ENCODE measurements at regions not wholly inside any gene's neighbourhood (a gene's known extent, or its start where the extent isn't known, plus 50 kb on each side); places are given as distances from the start of the nearest gene placed in this dataset.

DNA sequence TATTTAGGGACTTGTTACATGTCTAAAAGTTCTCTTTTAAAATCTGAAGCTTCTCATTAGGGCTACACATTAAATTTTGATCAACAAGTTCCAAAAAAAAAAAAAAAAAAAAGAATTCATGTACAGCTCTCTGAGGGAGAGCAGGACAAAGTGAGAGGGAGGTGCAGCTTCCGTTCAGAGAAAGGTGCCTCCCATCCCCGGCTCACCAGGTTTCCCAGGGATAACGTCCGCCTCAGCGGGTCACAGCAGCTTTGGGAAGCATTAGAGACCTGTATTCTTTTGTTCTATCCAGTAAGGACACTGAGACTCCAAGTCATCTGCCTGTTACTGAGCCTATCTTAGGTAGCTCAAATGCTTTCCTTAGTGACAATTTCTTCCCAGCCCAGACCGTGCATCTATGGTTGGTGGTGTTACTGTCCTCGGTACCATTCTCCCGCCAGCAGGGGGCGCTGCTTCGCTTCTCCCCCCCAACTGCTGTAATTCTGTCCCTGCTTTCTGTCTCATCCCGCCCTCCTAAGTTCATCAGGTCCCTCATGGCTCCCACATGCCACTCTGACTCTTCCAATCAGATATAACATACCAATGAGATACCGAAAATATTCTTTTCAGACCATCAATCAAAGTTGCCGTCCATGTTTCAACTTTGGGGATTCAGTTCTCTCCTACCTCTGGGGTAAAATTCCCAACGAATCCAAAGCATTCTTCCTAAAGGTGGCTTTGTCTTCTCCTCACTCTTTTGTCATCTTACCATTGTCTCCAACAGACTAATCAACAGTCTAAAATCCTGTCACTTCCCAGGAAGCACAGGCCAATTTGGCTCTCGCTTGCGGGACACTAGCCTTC is 466.5 kb downstream of the METTL4 start:
- no peak overlapping the region for H3K27ac ChIP-seq (ENCODE audit: low read length)

DNA sequence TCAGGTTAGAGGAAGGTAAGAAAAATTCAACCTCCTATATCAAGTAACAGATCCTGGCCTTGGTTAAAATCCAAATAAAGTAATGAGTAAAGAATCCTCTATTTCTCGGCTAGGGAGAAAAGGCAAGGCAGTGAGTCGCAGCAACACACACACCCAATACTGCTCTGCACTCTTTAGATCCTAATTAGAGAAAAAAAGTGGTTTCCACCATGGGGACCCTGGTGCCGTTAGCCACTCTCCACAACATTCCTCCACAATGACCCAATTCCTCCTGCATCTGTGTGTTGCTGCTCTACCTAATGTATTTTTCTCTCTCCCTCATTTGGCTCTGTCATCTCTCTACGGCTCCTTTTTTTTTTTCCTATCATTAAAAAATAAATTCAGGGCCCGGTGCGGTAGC is 462.7 kb downstream of the METTL4 start:
- H3K9me3 ChIP-seq (ENCODE audit: control insufficient read depth, low read depth, low read length): no peaks in the 10 kb centered on the region

More for the DNA sequence above, 466.5 kb downstream of the METTL4 start:
- Histone ChIP-seq H3K4me1 (ENCODE audit: control insufficient read depth, low read depth, low read length) (no peaks in the 10 kb centered on the region), H3K4me3 (ENCODE audit: low read length) (no peak overlapping the region), H3K27me3 (ENCODE audit: control insufficient read depth, insufficient read depth, low read length) (no peaks in the 10 kb centered on the region), H3K9me3 (ENCODE audit: control insufficient read depth, low read depth, low read length) (no peaks in the 10 kb centered on the region), H3K9ac (ENCODE audit: low read length) (no peak overlapping the region), H3K36me3 (ENCODE audit: control insufficient read depth, low read depth, low read length) (no peaks in the 10 kb centered on the region)

DNA sequence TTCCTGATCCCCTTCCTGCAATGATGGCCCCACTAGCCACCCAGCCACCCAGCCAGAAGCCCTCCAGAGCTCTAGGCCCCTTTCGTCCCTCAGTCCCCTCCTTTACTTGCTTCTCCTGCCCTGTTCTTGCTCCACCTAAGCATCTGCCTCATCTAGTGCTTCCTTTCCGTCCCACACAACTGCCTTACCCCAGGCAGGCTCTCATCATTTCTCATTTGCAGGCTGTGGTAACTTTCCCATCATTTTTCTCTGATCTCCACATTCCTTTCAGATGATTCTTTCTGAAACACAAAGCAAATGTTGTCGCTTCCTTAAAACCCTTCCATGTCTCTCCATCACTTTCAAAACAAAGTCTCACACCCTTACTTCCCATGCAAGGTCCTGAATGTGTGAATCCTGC is 459.8 kb downstream of the METTL4 start:
- no peaks in the 10 kb centered on the region for H3K27me3 ChIP-seq (ENCODE audit: control insufficient read depth, insufficient read depth, low read length)
- H3K4me3 ChIP-seq (ENCODE audit: low read length): no peak overlapping the region
- H3K4me1 ChIP-seq (ENCODE audit: control insufficient read depth, low read depth, low read length): peaks cover 10% of the 10 kb centered on the region
- no peaks in the 10 kb centered on the region for H3K36me3 ChIP-seq (ENCODE audit: control insufficient read depth, low read depth, low read length)
- H3K27ac ChIP-seq (ENCODE audit: low read length): no peak overlapping the region
- H3K9me3 ChIP-seq (ENCODE audit: control insufficient read depth, low read depth, low read length): no peaks in the 10 kb centered on the region
- H3K9ac ChIP-seq (ENCODE audit: low read length): no peak overlapping the region

More for the DNA sequence above, 462.7 kb downstream of the METTL4 start:
- Histone ChIP-seq H3K27ac (ENCODE audit: low read length) (no peak overlapping the region), H3K9ac (ENCODE audit: low read length) (no peak overlapping the region), H3K4me1 (ENCODE audit: control insufficient read depth, low read depth, low read length) (no peaks in the 10 kb centered on the region), H3K4me3 (ENCODE audit: low read length) (no peak overlapping the region), H3K27me3 (ENCODE audit: control insufficient read depth, insufficient read depth, low read length) (no peaks in the 10 kb centered on the region), H3K36me3 (ENCODE audit: control insufficient read depth, low read depth, low read length) (no peaks in the 10 kb centered on the region)

DNA sequence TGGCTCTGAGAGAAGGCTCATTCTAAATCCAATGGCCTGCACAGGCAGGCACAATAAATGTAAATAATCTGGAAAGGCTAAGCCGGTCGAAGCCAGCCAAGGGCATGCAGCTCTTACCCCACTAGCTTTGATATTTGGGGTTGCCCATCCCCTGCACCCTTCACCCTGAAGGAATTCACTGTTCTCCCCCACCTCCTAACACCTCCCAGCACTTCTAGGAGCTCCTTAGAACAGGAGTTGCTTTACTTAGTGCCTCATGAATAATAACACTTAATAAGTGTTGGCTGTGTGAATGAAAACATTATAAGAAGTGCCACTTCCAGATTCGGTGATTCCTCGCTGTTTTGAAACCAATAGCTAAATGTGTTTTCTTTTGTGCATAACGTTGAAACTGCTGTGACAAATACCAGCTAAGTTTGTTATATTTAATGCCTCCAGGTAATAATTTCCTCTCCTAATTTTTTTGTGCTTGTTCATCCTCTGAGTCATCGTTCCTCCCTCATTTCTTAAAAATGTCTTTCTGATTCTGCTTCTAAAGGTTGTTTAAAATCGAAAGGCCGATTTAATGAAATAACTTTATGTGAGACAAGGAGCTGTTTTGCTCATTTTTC is 458.8 kb downstream of the METTL4 start:
- no peaks in the 10 kb centered on the region for H3K9me3 ChIP-seq (ENCODE audit: control insufficient read depth, low read depth, low read length)
- H3K4me3 ChIP-seq (ENCODE audit: low read length): no peak overlapping the region
- H3K9ac ChIP-seq (ENCODE audit: low read length): no peak overlapping the region
- H3K27me3 ChIP-seq (ENCODE audit: control insufficient read depth, insufficient read depth, low read length): no peaks in the 10 kb centered on the region
- H3K4me1 ChIP-seq (ENCODE audit: control insufficient read depth, low read depth, low read length): peaks cover 10% of the 10 kb centered on the region
- H3K36me3 ChIP-seq (ENCODE audit: control insufficient read depth, low read depth, low read length): no peaks in the 10 kb centered on the region
- no peak overlapping the region for H3K27ac ChIP-seq (ENCODE audit: low read length)

DNA sequence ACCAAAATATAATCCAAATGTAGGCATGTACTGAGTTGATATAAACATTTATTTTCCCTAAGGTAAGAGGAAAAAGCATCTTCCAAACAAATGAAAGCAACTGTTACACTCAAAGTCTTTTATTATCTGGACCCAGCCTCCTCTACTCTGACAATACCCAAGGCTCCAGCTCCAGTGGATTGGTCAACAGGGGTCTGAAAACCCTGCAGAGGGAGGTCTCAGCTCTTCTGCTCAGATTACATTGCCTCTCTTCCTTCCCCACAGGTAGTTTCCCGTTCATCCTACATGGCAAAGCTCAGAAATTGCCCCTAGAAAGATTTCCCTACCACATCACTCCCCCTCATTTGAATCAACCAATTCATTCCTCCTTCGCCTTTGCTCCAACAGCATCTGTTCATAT is 457.0 kb downstream of the METTL4 start:
- no peaks in the 10 kb centered on the region for H3K36me3 ChIP-seq (ENCODE audit: control insufficient read depth, low read depth, low read length)
- no peak overlapping the region for H3K9ac ChIP-seq (ENCODE audit: low read length)
- no peaks in the 10 kb centered on the region for H3K9me3 ChIP-seq (ENCODE audit: control insufficient read depth, low read depth, low read length)
- H3K27me3 ChIP-seq (ENCODE audit: control insufficient read depth, insufficient read depth, low read length): no peaks in the 10 kb centered on the region
- no peak overlapping the region for H3K4me3 ChIP-seq (ENCODE audit: low read length)
- H3K4me1 ChIP-seq (ENCODE audit: control insufficient read depth, low read depth, low read length): peaks cover 10% of the 10 kb centered on the region
- no peak overlapping the region for H3K27ac ChIP-seq (ENCODE audit: low read length)

DNA sequence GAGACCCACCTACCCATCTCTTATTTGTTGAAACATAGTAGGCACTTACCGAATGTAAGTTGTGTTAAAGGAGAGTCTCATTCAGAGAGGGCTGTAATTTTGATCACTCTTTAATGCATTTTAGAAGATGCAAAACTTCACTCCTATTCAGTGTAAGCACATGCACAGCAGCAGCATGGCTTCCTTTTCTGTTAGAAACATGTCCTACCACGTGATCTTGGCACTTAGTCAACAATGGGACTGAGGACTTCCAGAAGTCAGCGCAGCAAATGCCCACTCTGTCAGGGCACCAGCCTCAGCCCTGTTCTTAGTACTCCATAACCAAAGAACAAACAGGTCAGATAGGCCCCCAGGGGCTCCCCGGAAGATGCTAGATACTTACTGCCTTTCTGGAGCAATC is 456.5 kb downstream of the METTL4 start:
- Histone ChIP-seq H3K9ac (ENCODE audit: low read length) (no peak overlapping the region), H3K36me3 (ENCODE audit: control insufficient read depth, low read depth, low read length) (no peaks in the 10 kb centered on the region)

DNA sequence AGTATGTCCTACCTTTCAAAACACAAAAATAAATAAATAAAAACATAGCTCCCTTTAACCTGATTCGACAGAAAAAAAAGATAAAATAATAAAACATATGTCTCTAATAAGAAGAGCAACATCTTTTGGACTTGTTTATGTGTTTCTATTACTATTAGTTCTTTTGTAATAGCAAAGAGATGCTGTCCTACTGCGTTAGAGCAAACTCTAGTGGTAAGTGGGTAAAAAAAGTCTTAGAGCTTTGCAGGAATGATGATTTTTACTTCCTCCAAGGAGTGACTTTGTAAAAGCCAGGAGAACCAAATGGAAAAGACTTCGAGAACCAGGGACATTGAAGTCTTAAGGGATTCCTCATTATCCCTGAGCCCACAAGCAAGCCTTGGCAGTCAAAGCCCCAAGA is 450.1 kb downstream of the METTL4 start:
- no peak overlapping the region for H3K9ac ChIP-seq (ENCODE audit: low read length)
- no peaks in the 10 kb centered on the region for H3K4me1 ChIP-seq (ENCODE audit: control insufficient read depth, low read depth, low read length)
- no peaks in the 10 kb centered on the region for H3K9me3 ChIP-seq (ENCODE audit: control insufficient read depth, low read depth, low read length)
- no peak overlapping the region for H3K27ac ChIP-seq (ENCODE audit: low read length)
- no peaks in the 10 kb centered on the region for H3K36me3 ChIP-seq (ENCODE audit: control insufficient read depth, low read depth, low read length)
- no peak overlapping the region for H3K4me3 ChIP-seq (ENCODE audit: low read length)
- H3K27me3 ChIP-seq (ENCODE audit: control insufficient read depth, insufficient read depth, low read length): no peaks in the 10 kb centered on the region

More for the DNA sequence above, 456.5 kb downstream of the METTL4 start:
- Histone ChIP-seq H3K9me3 (ENCODE audit: control insufficient read depth, low read depth, low read length) (no peaks in the 10 kb centered on the region), H3K4me3 (ENCODE audit: low read length) (no peak overlapping the region), H3K27me3 (ENCODE audit: control insufficient read depth, insufficient read depth, low read length) (no peaks in the 10 kb centered on the region), H3K27ac (ENCODE audit: low read length) (no peak overlapping the region), H3K4me1 (ENCODE audit: control insufficient read depth, low read depth, low read length) (peaks cover 10% of the 10 kb centered on the region)

DNA sequence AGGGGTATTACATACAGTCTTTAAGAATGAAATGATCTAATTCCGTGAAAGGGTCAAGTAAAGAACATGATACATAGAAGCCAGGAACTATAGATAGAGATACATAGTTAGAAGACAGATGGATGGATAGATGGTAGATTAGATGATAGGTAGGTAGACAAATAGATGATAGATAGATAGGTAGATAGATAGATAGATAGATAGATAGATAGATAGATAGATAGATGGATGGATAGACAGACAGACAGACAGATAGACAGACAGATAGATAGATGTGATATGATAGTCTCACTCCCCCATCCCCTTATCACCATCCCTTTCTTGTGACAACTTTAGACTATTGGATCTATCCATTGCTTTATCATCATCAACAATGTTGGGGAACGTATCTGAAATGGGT is 448.2 kb downstream of the METTL4 start:
- no peak overlapping the region for H3K27ac ChIP-seq (ENCODE audit: low read length)
- H3K4me3 ChIP-seq (ENCODE audit: low read length): no peak overlapping the region
- no peaks in the 10 kb centered on the region for H3K27me3 ChIP-seq (ENCODE audit: control insufficient read depth, insufficient read depth, low read length)
- H3K9me3 ChIP-seq (ENCODE audit: control insufficient read depth, low read depth, low read length): no peaks in the 10 kb centered on the region
- H3K9ac ChIP-seq (ENCODE audit: low read length): no peak overlapping the region
- no peaks in the 10 kb centered on the region for H3K36me3 ChIP-seq (ENCODE audit: control insufficient read depth, low read depth, low read length)
- no peaks in the 10 kb centered on the region for H3K4me1 ChIP-seq (ENCODE audit: control insufficient read depth, low read depth, low read length)

DNA sequence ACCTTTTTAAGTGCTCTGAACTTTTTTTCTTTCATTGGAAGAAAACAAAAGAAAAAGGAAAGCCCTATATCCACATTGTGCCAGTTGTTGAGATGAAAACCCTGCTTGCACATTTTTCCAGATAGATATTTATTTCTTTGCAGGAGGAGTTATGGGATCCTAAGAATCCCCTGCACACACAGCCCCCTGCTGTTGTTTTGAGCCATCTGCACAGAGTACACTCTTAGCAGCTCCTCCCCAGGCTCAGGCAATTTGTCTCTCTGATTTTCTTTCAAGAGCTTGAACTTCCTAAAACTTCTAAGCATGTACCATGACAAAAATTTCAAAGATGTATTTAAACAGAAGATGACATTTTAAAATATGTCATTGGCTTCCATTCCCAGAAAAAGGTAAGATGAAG is 436.9 kb downstream of the METTL4 start:
- Histone ChIP-seq H3K9ac (ENCODE audit: low read length) (no peak overlapping the region), H3K9me3 (ENCODE audit: control insufficient read depth, low read depth, low read length) (no peaks in the 10 kb centered on the region), H3K4me3 (ENCODE audit: low read length) (no peak overlapping the region), H3K27me3 (ENCODE audit: control insufficient read depth, insufficient read depth, low read length) (no peaks in the 10 kb centered on the region), H3K27ac (ENCODE audit: low read length) (no peak overlapping the region), H3K4me1 (ENCODE audit: control insufficient read depth, low read depth, low read length) (no peaks in the 10 kb centered on the region), H3K36me3 (ENCODE audit: control insufficient read depth, low read depth, low read length) (no peaks in the 10 kb centered on the region)

DNA sequence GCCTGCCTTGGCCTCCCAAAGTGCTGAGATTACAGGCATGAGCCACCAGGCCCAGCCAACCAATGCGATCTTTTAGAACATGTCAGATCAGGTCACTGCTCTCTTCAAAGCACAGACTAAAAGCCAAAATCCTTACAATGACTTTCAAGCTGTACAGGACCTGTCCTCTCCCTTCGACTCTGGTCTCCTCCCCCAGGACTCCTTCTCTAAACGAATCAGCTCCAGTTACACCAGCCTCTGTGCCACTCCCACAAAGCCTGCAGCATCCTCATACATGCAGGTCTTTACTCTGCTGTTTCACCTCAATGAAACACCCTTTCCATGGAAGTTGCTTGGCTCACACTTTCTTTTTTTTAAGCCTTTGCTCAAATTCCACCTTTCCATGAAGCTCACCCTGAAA is 436.0 kb downstream of the METTL4 start:
- H3K36me3 ChIP-seq (ENCODE audit: control insufficient read depth, low read depth, low read length): no peaks in the 10 kb centered on the region
- no peak overlapping the region for H3K9ac ChIP-seq (ENCODE audit: low read length)
- no peak overlapping the region for H3K4me3 ChIP-seq (ENCODE audit: low read length)
- no peak overlapping the region for H3K27ac ChIP-seq (ENCODE audit: low read length)
- H3K4me1 ChIP-seq (ENCODE audit: control insufficient read depth, low read depth, low read length): no peaks in the 10 kb centered on the region
- no peaks in the 10 kb centered on the region for H3K9me3 ChIP-seq (ENCODE audit: control insufficient read depth, low read depth, low read length)
- no peaks in the 10 kb centered on the region for H3K27me3 ChIP-seq (ENCODE audit: control insufficient read depth, insufficient read depth, low read length)

DNA sequence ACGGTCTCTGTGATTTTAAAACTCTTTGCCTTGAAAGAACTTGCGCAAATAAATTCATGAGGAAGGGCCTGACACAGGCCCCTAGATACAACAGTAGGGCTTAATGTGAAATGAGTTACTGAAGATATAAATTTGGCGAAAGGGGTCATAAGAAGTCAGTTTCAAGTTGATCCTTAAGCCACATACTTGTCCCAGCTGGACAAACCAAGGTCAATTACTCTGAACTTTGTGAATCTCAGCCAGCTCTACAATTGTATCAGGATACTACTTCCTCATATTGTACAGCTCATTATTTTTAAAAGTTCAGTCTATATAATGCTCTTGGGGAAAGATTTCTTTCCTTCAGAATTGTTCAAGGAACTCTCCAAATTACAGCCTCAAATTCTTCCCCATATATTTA is 432.8 kb downstream of the METTL4 start:
- Histone ChIP-seq H3K9me3 (ENCODE audit: control insufficient read depth, low read depth, low read length) (no peaks in the 10 kb centered on the region), H3K36me3 (ENCODE audit: control insufficient read depth, low read depth, low read length) (no peaks in the 10 kb centered on the region), H3K27ac (ENCODE audit: low read length) (no peak overlapping the region), H3K9ac (ENCODE audit: low read length) (no peak overlapping the region), H3K27me3 (ENCODE audit: control insufficient read depth, insufficient read depth, low read length) (no peaks in the 10 kb centered on the region), H3K4me3 (ENCODE audit: low read length) (no peak overlapping the region), H3K4me1 (ENCODE audit: control insufficient read depth, low read depth, low read length) (no peaks in the 10 kb centered on the region)

DNA sequence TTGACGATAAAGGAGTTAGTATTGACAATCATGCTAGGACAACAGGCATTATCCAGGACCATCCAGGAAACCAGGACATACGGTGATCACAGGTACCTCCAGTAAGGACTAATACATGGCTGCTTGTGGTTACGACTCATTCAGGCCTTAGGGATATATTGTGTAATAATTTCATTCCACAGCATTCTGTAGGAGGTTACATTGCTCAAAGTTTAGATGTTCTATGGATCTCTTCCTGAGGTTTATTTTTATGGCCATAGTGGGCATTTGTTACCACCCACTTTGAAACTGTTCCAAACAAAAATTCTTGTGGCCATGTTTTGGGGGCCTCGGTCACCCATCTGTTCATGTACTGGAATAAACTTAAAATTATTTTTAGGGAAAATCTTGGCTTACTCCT is 431.6 kb downstream of the METTL4 start:
- no peak overlapping the region for H3K9ac ChIP-seq (ENCODE audit: low read length)
- H3K27me3 ChIP-seq (ENCODE audit: control insufficient read depth, insufficient read depth, low read length): no peaks in the 10 kb centered on the region
- no peak overlapping the region for H3K4me3 ChIP-seq (ENCODE audit: low read length)
- H3K4me1 ChIP-seq (ENCODE audit: control insufficient read depth, low read depth, low read length): no peaks in the 10 kb centered on the region
- H3K27ac ChIP-seq (ENCODE audit: low read length): no peak overlapping the region
- no peaks in the 10 kb centered on the region for H3K36me3 ChIP-seq (ENCODE audit: control insufficient read depth, low read depth, low read length)
- H3K9me3 ChIP-seq (ENCODE audit: control insufficient read depth, low read depth, low read length): no peaks in the 10 kb centered on the region
